ENCODE measurements at regions not wholly inside any gene's neighbourhood (a gene's known extent, or its start where the extent isn't known, plus 50 kb on each side); places are given as distances from the start of the nearest gene placed in this dataset.
"Not testable (repeated sequence)": the region's sequence is repeated elsewhere in the genome, so short reads cannot be mapped to it uniquely, and the experiment has no call there.

- H3K9me3 Mint-ChIP-seq (ENCODE audit: insufficient read depth): peaks cover 23% of the 10 kb centered on the region
- H3K4me3 Mint-ChIP-seq; H3K4me1 Mint-ChIP-seq (ENCODE audit: low read depth); H3K36me3 Mint-ChIP-seq (ENCODE audit: low read depth); ATAC-seq; CTCF ChIA-PET; DNase-seq; H3K27ac Mint-ChIP-seq; POLR2A ChIA-PET; H3K27me3 Mint-ChIP-seq (ENCODE audit: low read depth): not testable (repeated sequence)
Observed at GRCh38 chr19:21668072-21668773, 99.2 kb downstream of the ZNF100 start.

GRCh38 chr19:21655540-21656126 lies 111.7 kb downstream of the ZNF100 start:
- ChIA-PET CTCF (no interaction called here), POLR2A (no interaction called here)
- Mint-ChIP-seq H3K27ac (no peak overlapping the region), H3K4me3 (no peak overlapping the region), H3K36me3 (ENCODE audit: low read depth) (no peaks in the 10 kb centered on the region), H3K4me1 (ENCODE audit: low read depth) (no peaks in the 10 kb centered on the region), H3K27me3 (ENCODE audit: low read depth) (no peaks in the 10 kb centered on the region), H3K9me3 (ENCODE audit: insufficient read depth) (peaks cover 42% of the 10 kb centered on the region)
- no peak for DNase-seq
- ATAC-seq: no peak

GRCh38 chr19:21651478-21651877 lies 115.9 kb downstream of the ZNF100 start:
- H3K4me3 Mint-ChIP-seq; H3K27me3 Mint-ChIP-seq (ENCODE audit: low read depth); H3K4me1 Mint-ChIP-seq (ENCODE audit: low read depth); H3K36me3 Mint-ChIP-seq (ENCODE audit: low read depth); DNase-seq; H3K27ac Mint-ChIP-seq; CTCF ChIA-PET; ATAC-seq; POLR2A ChIA-PET: not testable (repeated sequence)
- H3K9me3 Mint-ChIP-seq (ENCODE audit: insufficient read depth): peaks cover 46% of the 10 kb centered on the region

GRCh38 chr19:21638776-21639175 lies 128.6 kb downstream of the ZNF100 start:
- Mint-ChIP-seq H3K27ac (no peak overlapping the region), H3K9me3 (ENCODE audit: insufficient read depth) (peaks cover 22% of the 10 kb centered on the region), H3K27me3 (ENCODE audit: low read depth) (no peaks in the 10 kb centered on the region), H3K36me3 (ENCODE audit: low read depth) (no peaks in the 10 kb centered on the region), H3K4me1 (ENCODE audit: low read depth) (no peaks in the 10 kb centered on the region), H3K4me3 (no peak overlapping the region)
- POLR2A ChIA-PET: no interaction called here
- ATAC-seq (no peak), DNase-seq (no peak)
- CTCF ChIA-PET: no interaction called here

GRCh38 chr19:21626924-21627697 lies 121.7 kb downstream of the ZNF429 start:
- ATAC-seq (no peak), DNase-seq (no peak)
- Mint-ChIP-seq H3K4me1 (ENCODE audit: low read depth) (no peaks in the 10 kb centered on the region), H3K36me3 (ENCODE audit: low read depth) (peaks cover 2% of the 10 kb centered on the region), H3K9me3 (ENCODE audit: insufficient read depth) (peaks cover 24% of the 10 kb centered on the region), H3K4me3 (no peak overlapping the region), H3K27ac (no peak overlapping the region), H3K27me3 (ENCODE audit: low read depth) (no peaks in the 10 kb centered on the region)
- CTCF ChIA-PET: no interaction called here
- POLR2A ChIA-PET: no interaction called here

GRCh38 chr19:21626091-21626490 lies 120.7 kb downstream of the ZNF429 start:
- Mint-ChIP-seq H3K9me3 (ENCODE audit: insufficient read depth) (peaks cover 23% of the 10 kb centered on the region), H3K27me3 (ENCODE audit: low read depth) (no peaks in the 10 kb centered on the region), H3K27ac (no peak overlapping the region), H3K4me1 (ENCODE audit: low read depth) (no peaks in the 10 kb centered on the region), H3K4me3 (no peak overlapping the region), H3K36me3 (ENCODE audit: low read depth) (peaks cover 2% of the 10 kb centered on the region)
- CTCF ChIA-PET: no interaction called here
- POLR2A ChIA-PET: no interaction called here
- no peak for ATAC-seq
- DNase-seq: no peak

- ATAC-seq (no peak), DNase-seq (no peak)
- H3K9me3 Mint-ChIP-seq (ENCODE audit: insufficient read depth): peaks cover 22% of the 10 kb centered on the region
- no peaks in the 10 kb centered on the region for H3K4me1 Mint-ChIP-seq (ENCODE audit: low read depth)
- ChIA-PET CTCF (no interaction called here), POLR2A (no interaction called here)
- H3K36me3 Mint-ChIP-seq (ENCODE audit: low read depth): peaks cover 2% of the 10 kb centered on the region
- H3K27me3 Mint-ChIP-seq (ENCODE audit: low read depth): no peaks in the 10 kb centered on the region
- no peak overlapping the region for H3K27ac Mint-ChIP-seq
- H3K4me3 Mint-ChIP-seq: no peak overlapping the region
Observed at GRCh38 chr19:21622920-21623319, 117.5 kb downstream of the ZNF429 start.

- no peak overlapping the region for H3K27ac Mint-ChIP-seq
- H3K36me3 Mint-ChIP-seq (ENCODE audit: low read depth): peaks cover 2% of the 10 kb centered on the region
- H3K9me3 Mint-ChIP-seq (ENCODE audit: insufficient read depth): peaks cover 26% of the 10 kb centered on the region
- ChIA-PET CTCF (no interaction called here), POLR2A (no interaction called here)
- DNase-seq: no peak
- no peak overlapping the region for H3K4me3 Mint-ChIP-seq
- no peak for ATAC-seq
- no peaks in the 10 kb centered on the region for H3K4me1 Mint-ChIP-seq (ENCODE audit: low read depth)
- no peaks in the 10 kb centered on the region for H3K27me3 Mint-ChIP-seq (ENCODE audit: low read depth)
Observed at GRCh38 chr19:21621671-21622070, 116.3 kb downstream of the ZNF429 start.

- ATAC-seq (no peak), DNase-seq (no peak)
- POLR2A ChIA-PET: no interaction called here
- Mint-ChIP-seq H3K9me3 (ENCODE audit: insufficient read depth) (peaks cover 18% of the 10 kb centered on the region), H3K4me1 (ENCODE audit: low read depth) (no peaks in the 10 kb centered on the region), H3K27ac (no peak overlapping the region), H3K4me3 (no peak overlapping the region), H3K27me3 (ENCODE audit: low read depth) (no peaks in the 10 kb centered on the region), H3K36me3 (ENCODE audit: low read depth) (no peaks in the 10 kb centered on the region)
- CTCF ChIA-PET: no interaction called here
Observed at GRCh38 chr19:21617740-21618339, 112.4 kb downstream of the ZNF429 start.

GRCh38 chr19:21614776-21615175 lies 109.4 kb downstream of the ZNF429 start:
- DNase-seq; POLR2A ChIA-PET; CTCF ChIA-PET; H3K4me3 Mint-ChIP-seq; ATAC-seq; H3K36me3 Mint-ChIP-seq (ENCODE audit: low read depth); H3K27ac Mint-ChIP-seq; H3K4me1 Mint-ChIP-seq (ENCODE audit: low read depth); H3K27me3 Mint-ChIP-seq (ENCODE audit: low read depth): not testable (repeated sequence)
- peaks cover 25% of the 10 kb centered on the region for H3K9me3 Mint-ChIP-seq (ENCODE audit: insufficient read depth)

- H3K36me3 Mint-ChIP-seq (ENCODE audit: low read depth); CTCF ChIA-PET: not testable (repeated sequence)
Observed at GRCh38 chr19:21613201-21613600, 107.8 kb downstream of the ZNF429 start.

GRCh38 chr19:21612403-21612872 lies 107.0 kb downstream of the ZNF429 start:
- ChIA-PET CTCF (no interaction called here), POLR2A (no interaction called here)
- Mint-ChIP-seq H3K4me3 (no peak overlapping the region), H3K36me3 (ENCODE audit: low read depth) (no peaks in the 10 kb centered on the region), H3K4me1 (ENCODE audit: low read depth) (no peaks in the 10 kb centered on the region), H3K27ac (no peak overlapping the region), H3K27me3 (ENCODE audit: low read depth) (no peaks in the 10 kb centered on the region), H3K9me3 (ENCODE audit: insufficient read depth) (peaks cover 25% of the 10 kb centered on the region)
- ATAC-seq (no peak), DNase-seq (no peak)

More at GRCh38 chr19:21613201-21613600, 107.8 kb downstream of the ZNF429 start:
- POLR2A ChIA-PET; H3K27ac Mint-ChIP-seq; DNase-seq; H3K4me1 Mint-ChIP-seq (ENCODE audit: low read depth); H3K27me3 Mint-ChIP-seq (ENCODE audit: low read depth); ATAC-seq; H3K4me3 Mint-ChIP-seq: not testable (repeated sequence)
- H3K9me3 Mint-ChIP-seq (ENCODE audit: insufficient read depth): peaks cover 25% of the 10 kb centered on the region

Data from activated CD8-positive, alpha-beta T cell treated with anti-CD3 and anti-CD28 coated beads, Interleukin-2, amount 10 ng/mL, durations not matched to agents 7 days and 5 days (primary cell).